ENCODE measurements at regions not wholly inside any gene's neighbourhood (a gene's known extent, or its start where the extent isn't known, plus 50 kb on each side); places are given as distances from the start of the nearest gene placed in this dataset.

- Histone ChIP-seq H3K4me1 (ENCODE audit: control insufficient read depth, insufficient read depth, low read length, poor library complexity, severe bottlenecking) (no peaks in the 10 kb centered on the region), H3K4me3 (ENCODE audit: insufficient read depth, low read depth, low read length, poor library complexity, severe bottlenecking) (no peak overlapping the region), H3K27ac (ENCODE audit: insufficient read depth, low read length, poor library complexity, severe bottlenecking) (no peak overlapping the region), H3K9me3 (ENCODE audit: control insufficient read depth, low read length) (no peaks in the 10 kb centered on the region), H3K36me3 (ENCODE audit: control insufficient read depth, insufficient read depth, low read length) (no peaks in the 10 kb centered on the region), H3K27me3 (replicated peaks; ENCODE audit: control insufficient read depth, insufficient read depth, low read length, poor library complexity, severe bottlenecking) (no peaks in the 10 kb centered on the region)
- DNase-seq = no peak
Observed at GRCh38 chr21:15439726-15440125, 290.1 kb upstream of the USP25 start.

- no peaks in the 10 kb centered on the region for H3K4me1 ChIP-seq (ENCODE audit: control insufficient read depth, insufficient read depth, low read length, poor library complexity, severe bottlenecking)
- no peak for DNase-seq
- H3K27ac ChIP-seq (ENCODE audit: insufficient read depth, low read length, poor library complexity, severe bottlenecking) = no peak overlapping the region
- H3K36me3 ChIP-seq (ENCODE audit: control insufficient read depth, insufficient read depth, low read length) = no peaks in the 10 kb centered on the region
- H3K4me3 ChIP-seq (ENCODE audit: insufficient read depth, low read depth, low read length, poor library complexity, severe bottlenecking) = no peak overlapping the region
- H3K9me3 ChIP-seq (ENCODE audit: control insufficient read depth, low read length) = no peaks in the 10 kb centered on the region
- no peaks in the 10 kb centered on the region for H3K27me3 ChIP-seq (replicated peaks; ENCODE audit: control insufficient read depth, insufficient read depth, low read length, poor library complexity, severe bottlenecking)
Observed at GRCh38 chr21:15441060-15441493, 288.7 kb upstream of the USP25 start.

GRCh38 chr21:15441992-15442391, 287.8 kb upstream of the USP25 start:
- no peak for DNase-seq

GRCh38 chr21:15442743-15443469, 286.9 kb upstream of the USP25 start:
- H3K27ac ChIP-seq (ENCODE audit: insufficient read depth, low read length, poor library complexity, severe bottlenecking) = no peak overlapping the region
- H3K4me3 ChIP-seq (ENCODE audit: insufficient read depth, low read depth, low read length, poor library complexity, severe bottlenecking) = no peak overlapping the region
- H3K36me3 ChIP-seq (ENCODE audit: control insufficient read depth, insufficient read depth, low read length) = no peaks in the 10 kb centered on the region
- no peaks in the 10 kb centered on the region for H3K4me1 ChIP-seq (ENCODE audit: control insufficient read depth, insufficient read depth, low read length, poor library complexity, severe bottlenecking)
- no peak for DNase-seq
- H3K27me3 ChIP-seq (replicated peaks; ENCODE audit: control insufficient read depth, insufficient read depth, low read length, poor library complexity, severe bottlenecking) = no peaks in the 10 kb centered on the region
- H3K9me3 ChIP-seq (ENCODE audit: control insufficient read depth, low read length) = no peaks in the 10 kb centered on the region

More at GRCh38 chr21:15441992-15442391, 287.8 kb upstream of the USP25 start:
- Histone ChIP-seq H3K27me3 (replicated peaks; ENCODE audit: control insufficient read depth, insufficient read depth, low read length, poor library complexity, severe bottlenecking) (no peaks in the 10 kb centered on the region), H3K36me3 (ENCODE audit: control insufficient read depth, insufficient read depth, low read length) (no peaks in the 10 kb centered on the region), H3K27ac (ENCODE audit: insufficient read depth, low read length, poor library complexity, severe bottlenecking) (no peak overlapping the region), H3K9me3 (ENCODE audit: control insufficient read depth, low read length) (no peaks in the 10 kb centered on the region), H3K4me3 (ENCODE audit: insufficient read depth, low read depth, low read length, poor library complexity, severe bottlenecking) (no peak overlapping the region), H3K4me1 (ENCODE audit: control insufficient read depth, insufficient read depth, low read length, poor library complexity, severe bottlenecking) (no peaks in the 10 kb centered on the region)

- DNase-seq = no peak
- H3K4me1 ChIP-seq (ENCODE audit: control insufficient read depth, insufficient read depth, low read length, poor library complexity, severe bottlenecking) = no peaks in the 10 kb centered on the region
- H3K4me3 ChIP-seq (ENCODE audit: insufficient read depth, low read depth, low read length, poor library complexity, severe bottlenecking) = no peak overlapping the region
- H3K27me3 ChIP-seq (replicated peaks; ENCODE audit: control insufficient read depth, insufficient read depth, low read length, poor library complexity, severe bottlenecking) = no peaks in the 10 kb centered on the region
- H3K27ac ChIP-seq (ENCODE audit: insufficient read depth, low read length, poor library complexity, severe bottlenecking) = no peak overlapping the region
- H3K36me3 ChIP-seq (ENCODE audit: control insufficient read depth, insufficient read depth, low read length) = no peaks in the 10 kb centered on the region
- H3K9me3 ChIP-seq (ENCODE audit: control insufficient read depth, low read length) = no peaks in the 10 kb centered on the region
Observed at GRCh38 chr21:15443740-15444117, 286.1 kb upstream of the USP25 start.

- DNase-seq = no peak
- H3K4me3 ChIP-seq (ENCODE audit: insufficient read depth, low read depth, low read length, poor library complexity, severe bottlenecking) = no peak overlapping the region
- H3K27ac ChIP-seq (ENCODE audit: insufficient read depth, low read length, poor library complexity, severe bottlenecking) = no peak overlapping the region
- H3K9me3 ChIP-seq (ENCODE audit: control insufficient read depth, low read length) = no peaks in the 10 kb centered on the region
- H3K27me3 ChIP-seq (replicated peaks; ENCODE audit: control insufficient read depth, insufficient read depth, low read length, poor library complexity, severe bottlenecking) = no peaks in the 10 kb centered on the region
- no peaks in the 10 kb centered on the region for H3K36me3 ChIP-seq (ENCODE audit: control insufficient read depth, insufficient read depth, low read length)
- H3K4me1 ChIP-seq (ENCODE audit: control insufficient read depth, insufficient read depth, low read length, poor library complexity, severe bottlenecking) = no peaks in the 10 kb centered on the region
Observed at GRCh38 chr21:15444118-15444960, 285.4 kb upstream of the USP25 start.

GRCh38 chr21:15445327-15445726, 284.5 kb upstream of the USP25 start:
- Histone ChIP-seq H3K4me1 (ENCODE audit: control insufficient read depth, insufficient read depth, low read length, poor library complexity, severe bottlenecking) (no peaks in the 10 kb centered on the region), H3K36me3 (ENCODE audit: control insufficient read depth, insufficient read depth, low read length) (no peaks in the 10 kb centered on the region), H3K9me3 (ENCODE audit: control insufficient read depth, low read length) (no peaks in the 10 kb centered on the region), H3K27me3 (replicated peaks; ENCODE audit: control insufficient read depth, insufficient read depth, low read length, poor library complexity, severe bottlenecking) (no peaks in the 10 kb centered on the region), H3K27ac (ENCODE audit: insufficient read depth, low read length, poor library complexity, severe bottlenecking) (no peak overlapping the region), H3K4me3 (ENCODE audit: insufficient read depth, low read depth, low read length, poor library complexity, severe bottlenecking) (no peak overlapping the region)
- no peak for DNase-seq

GRCh38 chr21:15446223-15446622, 283.6 kb upstream of the USP25 start:
- no peaks in the 10 kb centered on the region for H3K9me3 ChIP-seq (ENCODE audit: control insufficient read depth, low read length)
- no peaks in the 10 kb centered on the region for H3K36me3 ChIP-seq (ENCODE audit: control insufficient read depth, insufficient read depth, low read length)
- no peak overlapping the region for H3K4me3 ChIP-seq (ENCODE audit: insufficient read depth, low read depth, low read length, poor library complexity, severe bottlenecking)
- H3K27me3 ChIP-seq (replicated peaks; ENCODE audit: control insufficient read depth, insufficient read depth, low read length, poor library complexity, severe bottlenecking) = no peaks in the 10 kb centered on the region
- no peaks in the 10 kb centered on the region for H3K4me1 ChIP-seq (ENCODE audit: control insufficient read depth, insufficient read depth, low read length, poor library complexity, severe bottlenecking)
- H3K27ac ChIP-seq (ENCODE audit: insufficient read depth, low read length, poor library complexity, severe bottlenecking) = no peak overlapping the region
- no peak for DNase-seq

- Histone ChIP-seq H3K4me3 (ENCODE audit: insufficient read depth, low read depth, low read length, poor library complexity, severe bottlenecking) (no peak overlapping the region), H3K36me3 (ENCODE audit: control insufficient read depth, insufficient read depth, low read length) (no peaks in the 10 kb centered on the region), H3K27ac (ENCODE audit: insufficient read depth, low read length, poor library complexity, severe bottlenecking) (no peak overlapping the region), H3K27me3 (replicated peaks; ENCODE audit: control insufficient read depth, insufficient read depth, low read length, poor library complexity, severe bottlenecking) (no peaks in the 10 kb centered on the region), H3K4me1 (ENCODE audit: control insufficient read depth, insufficient read depth, low read length, poor library complexity, severe bottlenecking) (no peaks in the 10 kb centered on the region), H3K9me3 (ENCODE audit: control insufficient read depth, low read length) (no peaks in the 10 kb centered on the region)
- DNase-seq = no peak
Observed at GRCh38 chr21:15449556-15449955, 280.2 kb upstream of the USP25 start.

GRCh38 chr21:15453261-15453660, 276.5 kb upstream of the USP25 start:
- Histone ChIP-seq H3K27me3 (replicated peaks; ENCODE audit: control insufficient read depth, insufficient read depth, low read length, poor library complexity, severe bottlenecking) (no peaks in the 10 kb centered on the region), H3K4me3 (ENCODE audit: insufficient read depth, low read depth, low read length, poor library complexity, severe bottlenecking) (no peak overlapping the region), H3K27ac (ENCODE audit: insufficient read depth, low read length, poor library complexity, severe bottlenecking) (no peak overlapping the region), H3K36me3 (ENCODE audit: control insufficient read depth, insufficient read depth, low read length) (no peaks in the 10 kb centered on the region), H3K4me1 (ENCODE audit: control insufficient read depth, insufficient read depth, low read length, poor library complexity, severe bottlenecking) (no peaks in the 10 kb centered on the region), H3K9me3 (ENCODE audit: control insufficient read depth, low read length) (no peaks in the 10 kb centered on the region)
- DNase-seq = no peak
